Mucosa of descending colon (tissue), 3 donors: ENCODE measurements at regions not wholly inside any gene's neighbourhood (a gene's known extent, or its start where the extent isn't known, plus 50 kb on each side); places are given as distances from the start of the nearest gene placed in this dataset.

Source experiments
- ATAC-seq: fragments of 200-7000 bp; cut with Tn5 transposase; one replicate; pipeline ENCODE4 v1.9.1; 2020; ENCODE audit warnings: mild to moderate bottlenecking, moderate library complexity
- DNase-seq, 3 donors: peaks; one replicate each; pipeline ENCODE4 v3.0.0-alpha.2; 2020
- H3K36me3 ChIP-seq: fragments of 200-600 bp; one replicate; pipeline ENCODE4 v1.8.0; 2021; ENCODE audit warnings: low read depth, mild to moderate bottlenecking
- H3K4me1 ChIP-seq: fragments of 200-600 bp; one replicate; pipeline ENCODE4 v1.8.0; 2021; ENCODE audit warnings: low read depth, mild to moderate bottlenecking
- H3K4me3 ChIP-seq: fragments of 200-600 bp; one replicate; pipeline ENCODE4 v1.8.0; 2021; ENCODE audit warnings: mild to moderate bottlenecking
- H3K9me3 ChIP-seq: fragments of 200-600 bp; one replicate; pipeline ENCODE4 v1.8.0; 2021; ENCODE audit warnings: mild to moderate bottlenecking
- CTCF ChIP-seq: fragments of 200-600 bp; IDR thresholded peaks from one replicate; pipeline ENCODE4 v1.8.0; 2022; ENCODE audit warnings: antibody characterized with exemption, mild to moderate bottlenecking
- intact Hi-C, 2 donors: fragments of 100-400 bp; cut with DNase I in 1 of 2; cut with micrococcal nuclease in 1 of 2; formaldehyde crosslinking; loops; one replicate each; pipeline versions ENCODE4 v1.11.0 to v1.11.1; 2022; cut with DNase I, micrococcal nuclease
- donor health status: DM: no; HTN: no; CAD: no; lungs with moderate emphysema.
- donor health status: DM: no; HTN: no; CAD: no.
- donor health status: DM: no; HTN: yes; CAD: no.

GRCh38 chr11:15555161-15555560 lies 440.4 kb downstream of the INSC start:
- no peak for TF ChIP-seq CTCF
- Histone ChIP-seq H3K4me1 (no peaks in the 10 kb centered on the region), H3K4me3 (no peak overlapping the region), H3K36me3 (no peaks in the 10 kb centered on the region), H3K9me3 (no peaks in the 10 kb centered on the region)
- ATAC-seq = no peak
- intact Hi-C loops = no loop called here
- DNase-seq = no peak

GRCh38 chr11:15557457-15558230 lies 442.9 kb downstream of the INSC start:
- no peak for ATAC-seq
- Histone ChIP-seq H3K36me3 (no peaks in the 10 kb centered on the region), H3K9me3 (no peaks in the 10 kb centered on the region), H3K4me1 (no peaks in the 10 kb centered on the region), H3K4me3 (no peak overlapping the region)
- no peak for TF ChIP-seq CTCF
- no peak for DNase-seq
- intact Hi-C loops = no loop called here

GRCh38 chr11:15558513-15559181 lies 443.9 kb downstream of the INSC start:
- ATAC-seq (no peak), DNase-seq (no peak)
- no peak for TF ChIP-seq CTCF
- no peaks in the 10 kb centered on the region for H3K36me3 ChIP-seq
- no peaks in the 10 kb centered on the region for H3K4me1 ChIP-seq
- intact Hi-C loops = no loop called here
- H3K9me3 ChIP-seq = no peaks in the 10 kb centered on the region
- H3K4me3 ChIP-seq = no peak overlapping the region

DNA sequence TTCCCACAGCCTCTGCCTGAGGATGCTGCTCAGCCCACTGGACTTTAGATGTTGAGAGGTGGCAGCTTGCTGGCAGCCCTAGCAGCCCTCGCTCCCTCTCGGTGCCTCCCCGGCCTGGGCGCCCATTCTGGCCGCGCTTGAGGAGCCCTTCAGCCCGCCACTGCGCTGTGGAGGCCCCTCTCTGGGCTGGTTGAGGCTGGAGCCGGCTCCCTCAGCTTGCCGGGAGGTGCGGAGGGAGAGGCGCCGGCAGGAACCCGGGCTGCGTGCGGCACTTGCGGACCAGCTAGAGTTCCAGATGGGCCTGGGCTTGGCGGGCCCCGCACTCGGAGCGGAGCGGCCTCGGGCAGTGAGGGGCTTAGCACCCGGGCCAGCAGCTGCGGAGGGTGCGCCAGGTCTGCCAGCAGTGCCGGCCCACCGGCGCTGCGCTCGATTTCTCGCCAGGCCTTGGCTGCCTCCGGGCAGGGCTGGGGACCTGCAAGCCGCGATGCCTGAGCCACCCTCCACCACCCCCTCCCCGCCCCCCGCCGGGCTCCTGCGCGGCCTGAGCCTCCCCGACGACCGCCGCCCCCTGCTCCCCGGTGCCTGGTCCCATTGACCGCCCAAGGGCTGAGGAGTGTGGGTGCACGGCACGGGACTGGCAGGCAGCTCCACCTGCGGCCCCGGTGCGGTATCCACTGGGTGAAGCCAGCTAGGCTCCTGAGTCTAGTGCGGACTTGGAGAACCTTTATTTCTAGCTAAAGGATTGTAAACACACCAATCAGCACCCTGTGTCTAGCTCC lies 446.2 kb downstream of the INSC start:
- no peaks in the 10 kb centered on the region for H3K4me1 ChIP-seq
- no peaks in the 10 kb centered on the region for H3K9me3 ChIP-seq
- no peak for DNase-seq
- no peak for TF ChIP-seq CTCF
- no peaks in the 10 kb centered on the region for H3K36me3 ChIP-seq
- no peak for ATAC-seq
- intact Hi-C loops = no loop called here
- H3K4me3 ChIP-seq = no peak overlapping the region

GRCh38 chr11:15562230-15562629 lies 447.5 kb downstream of the INSC start:
- no peak for ATAC-seq
- H3K4me1 ChIP-seq = no peaks in the 10 kb centered on the region
- DNase-seq = no peak
- no peaks in the 10 kb centered on the region for H3K36me3 ChIP-seq
- intact Hi-C loops = no loop called here
- no peaks in the 10 kb centered on the region for H3K9me3 ChIP-seq
- H3K4me3 ChIP-seq = no peak overlapping the region
- TF ChIP-seq CTCF = no peak
